GM19455 (cell line): ENCODE measurements at regions not wholly inside any gene's neighbourhood (a gene's known extent, or its start where the extent isn't known, plus 50 kb on each side); places are given as distances from the start of the nearest gene placed in this dataset.
"Not testable (repeated sequence)": the region's sequence is repeated elsewhere in the genome, so short reads cannot be mapped to it uniquely, and the experiment has no call there.

Experiments
- ATAC-seq: cut with Tn5 transposase; IDR thresholded peaks from one replicate; pipeline ENCODE4 v1.9.1; 2021; ENCODE audit not compliant: unreplicated experiment

- ATAC-seq, result no peak
Measured at GRCh38 chr11:37948258-37948657, 1350.2 kb upstream of the RAG2 start.

- ATAC-seq, result no peak
Measured at GRCh38 chr11:37947821-37948220, 1349.8 kb upstream of the RAG2 start.

DNA sequence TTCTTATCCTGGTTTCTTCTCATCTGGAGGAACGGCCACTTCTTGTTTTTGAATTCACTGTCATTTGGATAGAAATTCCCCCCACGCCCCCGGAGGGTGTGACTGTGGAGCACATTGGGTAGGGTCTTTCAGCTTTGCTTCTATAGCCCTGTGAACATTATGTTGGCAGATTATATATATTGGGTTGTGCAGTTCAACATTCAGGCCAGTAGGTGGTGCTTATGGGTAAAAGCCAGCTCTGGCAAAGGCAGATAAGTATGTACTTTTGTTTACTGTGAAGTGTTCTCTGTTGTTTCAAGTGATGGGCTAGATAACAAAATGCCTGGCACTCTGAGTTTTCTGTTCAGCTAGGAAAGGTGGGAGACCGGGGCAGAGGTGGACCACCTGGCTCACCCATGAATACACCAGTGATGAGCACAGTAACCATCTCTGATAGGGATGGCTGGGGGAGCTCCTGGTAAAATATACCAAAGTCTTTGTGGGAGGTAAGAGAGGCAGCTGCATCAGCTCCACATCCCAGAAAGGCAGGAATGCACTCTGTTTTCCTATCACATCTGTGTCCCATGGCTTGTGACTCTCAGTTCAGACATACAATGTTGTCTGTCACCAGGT is 1348.2 kb upstream of the RAG2 start:
- ATAC-seq, result peak; percentile 80

GRCh38 chr11:37942081-37942480 is 1344.0 kb upstream of the RAG2 start:
- ATAC-seq, result no peak

DNA sequence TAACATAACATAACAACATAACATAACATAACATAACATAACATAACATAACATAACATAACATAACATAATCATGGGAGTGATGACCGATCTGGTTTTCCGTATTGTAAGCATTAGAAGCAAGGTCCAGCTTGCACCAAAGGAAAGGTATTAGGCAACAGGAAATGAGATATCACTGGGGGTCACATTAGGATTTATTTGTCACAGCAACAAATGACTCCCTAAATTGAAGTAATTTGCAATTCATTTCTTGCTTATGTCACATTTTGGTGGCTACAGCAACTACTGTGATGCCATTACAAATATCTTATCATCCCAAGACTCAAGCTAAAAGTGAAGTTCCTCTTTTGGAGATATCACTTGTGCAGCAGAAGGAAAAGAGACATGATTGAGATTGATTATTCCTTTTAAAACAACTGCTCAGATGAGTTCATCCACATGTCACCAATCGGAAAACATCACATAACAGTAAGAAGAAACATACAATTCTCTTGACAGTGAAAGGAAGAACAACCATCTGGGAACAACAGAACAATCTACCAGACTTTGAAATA is 1331.1 kb upstream of the RAG2 start:
- no peak for ATAC-seq

GRCh38 chr11:37926772-37927171 is 1328.7 kb upstream of the RAG2 start:
- ATAC-seq, result no peak

DNA sequence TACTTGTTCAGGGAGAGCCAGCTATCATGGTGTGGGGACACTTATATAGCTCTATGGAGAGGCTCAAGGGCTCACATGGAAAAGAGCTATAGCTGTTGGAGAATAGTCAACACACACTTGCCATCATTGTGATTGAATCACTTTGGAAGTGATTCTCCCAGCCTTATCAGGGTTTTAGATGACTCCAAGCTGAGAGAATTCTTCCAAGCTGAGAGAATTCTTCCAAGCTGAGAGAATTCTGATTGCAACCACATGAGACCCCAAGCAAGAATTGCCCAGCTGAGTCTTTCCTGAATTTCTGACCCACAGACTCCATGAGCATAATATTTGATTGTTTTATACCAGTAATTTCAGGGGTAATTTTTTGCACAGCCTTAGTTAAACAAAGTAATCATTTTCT is 1318.3 kb upstream of the RAG2 start:
- ATAC-seq, result no peak

- ATAC-seq, result no peak
Measured at GRCh38 chr11:37914859-37915258, 1316.8 kb upstream of the RAG2 start.

DNA sequence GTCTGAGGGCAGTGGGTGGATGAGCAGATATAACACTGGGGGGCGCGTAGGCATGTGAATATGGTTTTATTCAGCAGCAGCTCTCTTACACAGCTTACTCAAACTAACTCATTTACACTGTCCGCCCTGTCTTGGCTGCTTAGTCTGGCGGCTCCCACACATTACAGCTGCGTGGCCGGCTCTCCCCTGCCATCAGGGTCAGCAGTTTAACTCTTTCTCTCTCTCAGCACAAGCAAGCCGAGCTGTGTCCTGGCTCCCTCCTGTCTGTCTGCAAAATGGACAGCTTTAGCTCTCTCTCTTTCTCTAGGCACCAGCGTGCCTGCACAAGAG is 1310.1 kb upstream of the RAG2 start:
- ATAC-seq, result no peak

DNA sequence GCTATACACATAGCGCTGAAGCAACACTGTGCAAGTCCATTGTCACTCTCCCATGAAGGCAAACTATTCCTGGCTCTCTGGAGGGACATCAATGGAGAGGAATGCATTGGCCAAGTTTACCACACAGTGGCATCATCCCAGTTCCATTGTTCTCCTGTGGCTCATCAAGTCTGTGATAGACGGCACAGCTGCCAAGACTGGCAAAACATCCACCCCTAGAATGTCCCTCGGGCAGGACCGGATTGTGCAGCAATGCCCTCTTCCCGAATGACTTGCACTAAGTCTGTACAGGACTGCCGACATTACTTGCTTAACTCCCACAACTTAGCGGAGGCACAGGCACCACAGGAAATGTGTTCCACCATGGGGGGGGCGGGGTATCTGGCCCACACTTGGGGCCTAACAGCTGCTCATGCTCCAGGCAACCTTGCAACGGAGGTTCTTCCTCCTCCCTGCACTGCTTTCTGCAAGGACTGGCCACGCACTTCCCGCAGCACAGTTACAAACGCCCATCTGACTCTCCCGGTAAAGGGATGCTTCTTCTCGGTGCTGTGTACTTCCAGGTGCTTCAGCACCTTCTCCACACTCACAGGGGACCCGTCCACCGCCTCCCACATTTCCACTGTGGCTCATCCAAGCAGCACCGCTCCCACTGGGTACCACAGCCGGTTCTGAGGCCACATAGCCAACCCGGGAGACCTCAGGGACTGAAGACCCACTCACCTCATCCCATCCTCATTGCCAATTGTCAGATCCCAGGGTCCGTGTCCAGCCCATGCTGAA is 1309.6 kb upstream of the RAG2 start:
- no peak for ATAC-seq

DNA sequence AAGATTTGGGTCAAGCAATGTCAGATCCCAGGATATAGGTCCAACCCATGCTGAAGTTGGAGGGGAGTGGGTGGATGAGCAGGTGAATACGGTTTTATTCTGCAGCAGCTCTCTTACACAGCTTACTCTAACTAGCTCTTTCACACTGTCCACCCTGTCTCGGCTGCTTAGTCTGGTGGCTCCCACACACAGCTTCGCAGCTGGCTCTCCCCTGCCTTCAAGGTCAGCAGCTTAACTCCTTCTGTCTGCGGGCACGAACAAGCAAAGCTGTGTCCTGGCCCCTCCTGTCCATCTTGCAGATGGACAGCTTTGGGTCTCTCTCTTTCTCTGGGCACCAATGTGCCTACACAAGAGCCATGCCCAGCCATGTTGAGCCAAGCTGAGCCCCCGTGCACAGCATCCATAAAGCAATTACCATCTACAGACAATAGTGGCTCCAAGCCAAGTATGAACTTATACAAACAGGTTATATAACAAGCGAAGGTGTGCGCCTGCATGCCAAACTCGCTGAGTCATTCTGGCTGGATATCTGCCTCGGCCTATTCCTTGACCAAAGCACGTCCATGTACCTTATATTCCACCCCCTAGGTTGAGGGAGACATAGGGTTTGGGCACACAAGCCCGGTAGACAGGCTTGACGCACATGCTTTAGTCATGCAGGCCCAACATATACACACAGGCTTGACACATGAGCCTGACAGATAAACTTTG is 1307.8 kb upstream of the RAG2 start:
- ATAC-seq, result no peak

- ATAC-seq, result no peak
Measured at GRCh38 chr11:37896016-37896415, 1298.0 kb upstream of the RAG2 start.

DNA sequence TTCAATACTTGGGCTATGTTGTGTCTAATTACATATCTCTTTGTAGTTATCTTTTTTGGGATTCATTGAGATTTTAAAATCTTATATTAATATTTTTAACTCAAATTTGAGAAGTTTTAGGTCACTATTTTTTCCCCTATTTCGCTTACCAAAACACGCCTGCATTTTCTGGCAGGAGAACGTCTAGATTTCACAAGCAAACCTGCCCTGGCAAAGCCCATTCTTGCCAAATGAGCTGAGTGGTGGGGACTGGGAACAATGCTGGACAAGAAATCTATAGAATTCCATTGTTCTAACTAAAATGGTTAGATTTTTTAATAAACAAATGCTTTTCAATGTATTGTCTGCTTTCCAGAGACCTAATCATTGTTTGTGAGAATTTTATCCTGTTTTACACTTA is 1283.7 kb upstream of the RAG2 start:
- ATAC-seq, result no peak

- no peak for ATAC-seq
Measured at GRCh38 chr11:37861671-37862070, 1263.6 kb upstream of the RAG2 start.

DNA sequence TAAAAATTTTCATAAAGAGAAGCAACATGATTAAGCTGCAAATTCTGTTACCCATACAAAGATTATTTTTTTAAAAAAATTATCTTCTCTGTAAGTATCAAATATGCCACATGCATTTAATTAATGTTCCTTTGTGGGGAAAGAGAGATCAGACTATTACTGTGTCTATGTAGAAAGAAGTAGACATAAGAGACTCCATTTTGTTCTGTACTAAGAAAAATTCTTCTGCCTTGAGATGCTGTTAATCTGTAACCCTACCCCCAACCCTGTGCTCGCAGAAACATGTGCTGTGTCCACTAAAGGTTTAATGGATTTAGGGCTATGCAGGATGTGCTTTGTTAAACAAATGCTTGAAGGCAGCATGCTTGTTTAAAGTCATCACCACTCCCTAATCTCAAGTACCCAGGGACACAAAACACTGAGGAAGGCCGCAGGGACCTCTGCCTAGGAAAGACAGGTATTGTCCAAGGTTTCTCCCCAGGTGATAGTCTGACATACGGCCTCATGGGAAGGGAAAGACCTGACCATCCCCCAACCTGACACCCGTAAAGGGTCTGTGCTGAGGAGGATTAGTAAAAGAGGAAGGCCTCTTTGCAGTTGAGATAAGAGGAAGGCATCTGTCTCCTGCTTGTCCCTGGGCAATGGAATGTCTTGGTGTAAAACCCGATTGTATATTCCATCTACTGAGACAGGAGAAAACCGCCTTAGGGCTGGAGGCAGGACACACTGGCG is 1260.9 kb upstream of the RAG2 start:
- ATAC-seq, result not testable (repeated sequence)

- ATAC-seq, result no peak
Measured at GRCh38 chr11:37858398-37858797, 1260.4 kb upstream of the RAG2 start.

GRCh38 chr11:37857726-37858125 is 1259.7 kb upstream of the RAG2 start:
- no peak for ATAC-seq

DNA sequence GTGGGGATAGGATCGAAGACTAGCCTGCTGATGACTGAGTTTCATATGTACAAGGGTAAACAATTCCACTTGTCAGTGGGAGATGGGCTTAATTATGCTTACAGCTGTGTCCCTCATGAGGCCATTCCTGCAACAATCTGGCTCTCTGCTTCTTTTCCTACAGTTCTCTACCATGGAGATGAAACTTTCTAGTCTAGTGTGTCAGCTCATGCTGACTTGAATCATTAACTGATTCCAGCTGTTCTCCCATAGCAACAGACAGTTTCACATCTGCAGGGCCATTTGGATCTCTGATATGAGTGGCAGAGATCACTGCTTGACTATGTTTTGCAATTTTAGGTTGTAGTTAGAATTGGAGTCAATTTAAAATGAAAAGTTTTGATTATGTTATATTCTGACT is 1251.7 kb upstream of the RAG2 start:
- no peak for ATAC-seq

GRCh38 chr11:37843603-37844002 is 1245.6 kb upstream of the RAG2 start:
- no peak for ATAC-seq

GRCh38 chr11:37841016-37841415 is 1243.0 kb upstream of the RAG2 start:
- ATAC-seq, result no peak

DNA sequence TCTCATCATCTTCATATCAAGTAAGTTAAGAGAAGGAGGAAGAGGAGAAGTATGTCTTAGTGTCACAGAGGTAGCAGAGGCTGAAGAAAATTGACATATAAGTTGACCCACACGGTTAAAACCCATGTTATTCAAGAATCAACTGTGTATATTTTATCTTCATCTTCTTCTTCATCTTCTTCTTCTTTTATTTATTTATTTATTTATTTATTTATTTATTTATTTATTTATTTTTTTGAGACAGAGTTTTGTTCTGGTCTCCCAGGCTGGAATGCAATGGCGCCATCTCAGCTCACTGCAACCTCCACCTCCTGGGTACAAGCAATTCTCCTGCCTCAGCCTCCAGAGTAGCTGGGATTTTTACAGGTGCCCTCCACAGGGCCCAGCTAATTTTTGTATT is 1242.3 kb upstream of the RAG2 start:
- ATAC-seq, result not testable (repeated sequence)
